DOHH2 (cell line): ENCODE measurements at regions not wholly inside any gene's neighbourhood (a gene's known extent, or its start where the extent isn't known, plus 50 kb on each side); places are given as distances from the start of the nearest gene placed in this dataset.

Experiments used
- CTCF ChIP-seq: fragments of 200-600 bp; sonication (generic); IDR thresholded peaks from one replicate; pipeline ENCODE4 v1.5.1; 2014; ENCODE audit warnings: antibody characterized with exemption, mild to moderate bottlenecking, low read depth, low read length; ENCODE audit not compliant: poor library complexity, severe bottlenecking
- EZH2phosphoT487 ChIP-seq: fragments of 200-600 bp; sonication (generic); IDR thresholded peaks from 2 replicates; pipeline ENCODE4 v1.6.1; 2017; ENCODE audit warnings: borderline replicate concordance, mild to moderate bottlenecking, antibody characterized with exemption, low read length, moderate library complexity, mixed read lengths

- TF ChIP-seq CTCF: no peak
- no peak for TF ChIP-seq EZH2phosphoT487
Measured at GRCh38 chr2:194842871-194843270, 814.2 kb upstream of the SLC39A10 start.
